ENCODE measurements at regions not wholly inside any gene's neighbourhood (a gene's known extent, or its start where the extent isn't known, plus 50 kb on each side); places are given as distances from the start of the nearest gene placed in this dataset.
A peak's percentile ranks its signal among the peaks of the same experiment; 100 is the strongest.

- Histone ChIP-seq H3K18ac (ENCODE audit: insufficient read length, low read depth, low read length) (no peak overlapping the region), H3K4me1 (ENCODE audit: insufficient read depth, low read length) (no peaks in the 10 kb centered on the region), H2BK5ac (ENCODE audit: insufficient read length, low read length) (no peak overlapping the region), H2AK5ac (ENCODE audit: insufficient read length, low read length) (no peak overlapping the region), H3K27ac (ENCODE audit: insufficient read length, low read depth, low read length) (no peak overlapping the region), H3K9ac (ENCODE audit: extremely low read depth, insufficient read length, low read length) (no peak overlapping the region), H2AFZ (ENCODE audit: low read length) (no peak overlapping the region), H3K9me3 (ENCODE audit: control insufficient read depth, low read depth, low read length) (no peaks in the 10 kb centered on the region), H3K79me1 (ENCODE audit: insufficient read depth, low read depth, low read length, poor library complexity, severe bottlenecking) (no peaks in the 10 kb centered on the region), H3K23ac (ENCODE audit: insufficient read length, low read depth, low read length) (no peak overlapping the region), H3K4me2 (ENCODE audit: insufficient read depth, insufficient read length, low read length) (peak overlapping the region; percentile 28), H3T11ph (ENCODE audit: low read length) (no peak overlapping the region), H4K5ac (ENCODE audit: insufficient read length, low read depth, low read length) (no peak overlapping the region), H3K56ac (ENCODE audit: insufficient read length, low read depth, low read length) (no peak overlapping the region), H2BK120ac (ENCODE audit: low read depth, low read length, poor library complexity, severe bottlenecking) (no peak overlapping the region), H3K4ac (ENCODE audit: low read depth, low read length) (no peak overlapping the region), H4K91ac (ENCODE audit: insufficient read length, low read depth, low read length) (no peak overlapping the region), H2BK20ac (ENCODE audit: low read depth, low read length, poor library complexity, severe bottlenecking) (no peak overlapping the region), H4K20me1 (ENCODE audit: control insufficient read depth, insufficient read depth, insufficient read length) (no peaks in the 10 kb centered on the region), H3K79me2 (ENCODE audit: insufficient read depth, low read length) (no peaks in the 10 kb centered on the region), H3K27me3 (ENCODE audit: insufficient read depth, low read length) (no peaks in the 10 kb centered on the region), H3K14ac (ENCODE audit: insufficient read depth, low read length) (no peak overlapping the region), H3K23me2 (ENCODE audit: insufficient read length, low read depth, low read length, poor library complexity, severe bottlenecking) (no peaks in the 10 kb centered on the region), H2BK12ac (ENCODE audit: insufficient read length, low read depth, low read length) (no peak overlapping the region), H4K8ac (replicated peaks; ENCODE audit: insufficient read length, low read depth, low read length) (no peak overlapping the region), H2BK15ac (ENCODE audit: low read depth, low read length) (no peak overlapping the region)
- Mint-ChIP-seq H3K4me3 (no peak overlapping the region), H3K9me3 (no peaks in the 10 kb centered on the region), H3K36me3 (ENCODE audit: insufficient read depth in 1 of 3, low read depth in 3 of 3) (no peaks in the 10 kb centered on the region), H3K27me3 (ENCODE audit: low read depth) (peaks cover 13% of the 10 kb centered on the region), H3K27ac (no peak overlapping the region), H3K4me1 (peaks cover 21 to 22% of the 10 kb centered on the region in 2 experiments)
- no CpG with 5 or more reads among the region's 12 CpGs for WGBS (ENCODE audit: extremely low coverage, insufficient read length, low lambda C conversion rate)
- peak; percentile 98 for TF ChIP-seq CTCF (conservative IDR thresholded peaks at IDR 0.05)
- peak; percentile 76 for DNase-seq
Measured at GRCh38 chr5:6820851-6821479, 107.7 kb downstream of the TENT4A start.

Data from H9 (cell line).